ENCODE measurements at regions not wholly inside any gene's neighbourhood (a gene's known extent, or its start where the extent isn't known, plus 50 kb on each side); places are given as distances from the start of the nearest gene placed in this dataset.

DNA sequence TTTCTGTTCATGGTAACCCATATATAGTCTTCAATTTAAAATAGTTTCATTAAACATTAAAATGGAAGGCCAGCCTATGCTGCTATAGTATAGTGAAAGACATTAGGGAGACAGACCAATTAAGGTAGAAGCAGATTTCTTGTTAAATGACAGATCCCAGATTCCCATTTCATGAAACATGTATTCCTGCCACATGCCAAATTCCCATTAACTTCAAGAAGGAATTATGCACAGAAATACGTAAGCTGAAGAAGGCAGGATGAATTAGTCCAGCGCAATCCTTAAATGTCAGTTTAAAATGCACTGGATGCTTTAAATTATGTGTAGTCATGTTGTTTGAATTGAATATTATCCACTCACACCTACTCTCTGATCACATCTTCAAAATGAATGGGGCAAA lies 424.9 kb downstream of the SH2D1A start:
- Histone ChIP-seq H3K9me2 (ENCODE audit: insufficient read depth) (no peaks in the 10 kb centered on the region), H3K79me2 (ENCODE audit: insufficient read depth, low read length) (no peaks in the 10 kb centered on the region), H3K27me3 (ENCODE audit: insufficient read depth, low read length) (no peaks in the 10 kb centered on the region), H3K36me3 (ENCODE audit: control insufficient read depth in 1 of 2, insufficient read depth in 2 of 2, low read length in 2 of 2) (no peaks in the 10 kb centered on the region), H2AFZ (ENCODE audit: low read depth, low read length, poor library complexity, severe bottlenecking) (no peak overlapping the region), H4K20me1 (ENCODE audit: insufficient read depth) (no peaks in the 10 kb centered on the region), H3K9ac (ENCODE audit: low read length) (no peak overlapping the region), H3K27ac (ENCODE audit: low read depth, low read length) (no peak overlapping the region), H3K9me3 (ENCODE audit: control insufficient read depth in 1 of 2, insufficient read depth in 1 of 2, low read depth in 1 of 2, low read length in 2 of 2) (no peaks in the 10 kb centered on the region), H3K4me3 (replicated peaks in 1 of 2; ENCODE audit: low read depth in 1 of 2, low read length in 2 of 2) (no peak overlapping the region), H3K4me2 (ENCODE audit: low read length) (no peak overlapping the region), H3K4me1 (ENCODE audit: control insufficient read depth in 1 of 2, insufficient read depth in 2 of 2, low read length in 2 of 2) (no peaks in the 10 kb centered on the region)
- ChIA-PET RAD21 (ENCODE audit: low non-redundant PET in 1 of 2, low total read pairs in 2 of 2, uncharacterized antibody in 2 of 2, unreplicated experiment in 2 of 2) (no interaction called here), CTCF (no interaction called here), POLR2A (no interaction called here)
- DNase-seq (ENCODE audit: low read depth, low spot score) (no peak), ATAC-seq (no peak)
- TF ChIP-seq ZFX (IDR thresholded peaks at IDR 0.05) (no peak), CEBPB (IDR thresholded peaks at IDR 0.05; ENCODE audit: low read depth) (no peak), CBX3 (IDR thresholded peaks at IDR 0.05; ENCODE audit: low read depth) (no peak), SIN3A (IDR thresholded peaks at IDR 0.05; ENCODE audit: low read depth) (no peak), ELF1 (IDR thresholded peaks at IDR 0.05; ENCODE audit: borderline replicate concordance, low read depth) (no peak), YY1 (IDR thresholded peaks at IDR 0.05; ENCODE audit: extremely low read depth, insufficient replicate concordance, low read depth, low read length) (no peak), SP1 (IDR thresholded peaks at IDR 0.05; ENCODE audit: low read depth) (no peak), EZH2phosphoT487 (IDR thresholded peaks at IDR 0.05; ENCODE audit: borderline replicate concordance) (no peak), JUND (IDR thresholded peaks at IDR 0.05) (no peak), EZH2 (IDR thresholded peaks at IDR 0.05) (no peak), TCF7L2 (IDR thresholded peaks at IDR 0.05; ENCODE audit: borderline replicate concordance, extremely low read depth, insufficient read depth, insufficient read length) (no peak), POLR2AphosphoS5 (IDR thresholded peaks at IDR 0.05; ENCODE audit: low read depth, low read length) (no peak), POLR2A (IDR thresholded peaks at IDR 0.05; ENCODE audit: borderline replicate concordance, extremely low read depth, insufficient read depth, insufficient read length) (no peak), SRF (IDR thresholded peaks at IDR 0.05; ENCODE audit: low read depth) (no peak), EGR1 (IDR thresholded peaks at IDR 0.05; ENCODE audit: low read depth) (no peak)
- TF ChIP-seq, protein P1, sequence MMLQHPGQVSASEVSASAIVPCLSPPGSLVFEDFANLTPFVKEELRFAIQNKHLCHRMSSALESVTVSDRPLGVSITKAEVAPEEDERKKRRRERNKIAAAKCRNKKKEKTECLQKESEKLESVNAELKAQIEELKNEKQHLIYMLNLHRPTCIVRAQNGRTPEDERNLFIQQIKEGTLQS (IDR thresholded peaks at IDR 0.05), result no peak
- TF ChIP-seq, protein P2, sequence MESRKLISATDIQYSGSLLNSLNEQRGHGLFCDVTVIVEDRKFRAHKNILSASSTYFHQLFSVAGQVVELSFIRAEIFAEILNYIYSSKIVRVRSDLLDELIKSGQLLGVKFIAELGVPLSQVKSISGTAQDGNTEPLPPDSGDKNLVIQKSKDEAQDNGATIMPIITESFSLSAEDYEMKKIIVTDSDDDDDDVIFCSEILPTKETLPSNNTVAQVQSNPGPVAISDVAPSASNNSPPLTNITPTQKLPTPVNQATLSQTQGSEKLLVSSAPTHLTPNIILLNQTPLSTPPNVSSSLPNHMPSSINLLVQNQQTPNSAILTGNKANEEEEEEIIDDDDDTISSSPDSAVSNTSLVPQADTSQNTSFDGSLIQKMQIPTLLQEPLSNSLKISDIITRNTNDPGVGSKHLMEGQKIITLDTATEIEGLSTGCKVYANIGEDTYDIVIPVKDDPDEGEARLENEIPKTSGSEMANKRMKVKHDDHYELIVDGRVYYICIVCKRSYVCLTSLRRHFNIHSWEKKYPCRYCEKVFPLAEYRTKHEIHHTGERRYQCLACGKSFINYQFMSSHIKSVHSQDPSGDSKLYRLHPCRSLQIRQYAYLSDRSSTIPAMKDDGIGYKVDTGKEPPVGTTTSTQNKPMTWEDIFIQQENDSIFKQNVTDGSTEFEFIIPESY (IDR thresholded peaks at IDR 0.05; ENCODE audit: extremely low read depth, insufficient replicate concordance, low read length), result no peak
- TF ChIP-seq, protein P3, sequence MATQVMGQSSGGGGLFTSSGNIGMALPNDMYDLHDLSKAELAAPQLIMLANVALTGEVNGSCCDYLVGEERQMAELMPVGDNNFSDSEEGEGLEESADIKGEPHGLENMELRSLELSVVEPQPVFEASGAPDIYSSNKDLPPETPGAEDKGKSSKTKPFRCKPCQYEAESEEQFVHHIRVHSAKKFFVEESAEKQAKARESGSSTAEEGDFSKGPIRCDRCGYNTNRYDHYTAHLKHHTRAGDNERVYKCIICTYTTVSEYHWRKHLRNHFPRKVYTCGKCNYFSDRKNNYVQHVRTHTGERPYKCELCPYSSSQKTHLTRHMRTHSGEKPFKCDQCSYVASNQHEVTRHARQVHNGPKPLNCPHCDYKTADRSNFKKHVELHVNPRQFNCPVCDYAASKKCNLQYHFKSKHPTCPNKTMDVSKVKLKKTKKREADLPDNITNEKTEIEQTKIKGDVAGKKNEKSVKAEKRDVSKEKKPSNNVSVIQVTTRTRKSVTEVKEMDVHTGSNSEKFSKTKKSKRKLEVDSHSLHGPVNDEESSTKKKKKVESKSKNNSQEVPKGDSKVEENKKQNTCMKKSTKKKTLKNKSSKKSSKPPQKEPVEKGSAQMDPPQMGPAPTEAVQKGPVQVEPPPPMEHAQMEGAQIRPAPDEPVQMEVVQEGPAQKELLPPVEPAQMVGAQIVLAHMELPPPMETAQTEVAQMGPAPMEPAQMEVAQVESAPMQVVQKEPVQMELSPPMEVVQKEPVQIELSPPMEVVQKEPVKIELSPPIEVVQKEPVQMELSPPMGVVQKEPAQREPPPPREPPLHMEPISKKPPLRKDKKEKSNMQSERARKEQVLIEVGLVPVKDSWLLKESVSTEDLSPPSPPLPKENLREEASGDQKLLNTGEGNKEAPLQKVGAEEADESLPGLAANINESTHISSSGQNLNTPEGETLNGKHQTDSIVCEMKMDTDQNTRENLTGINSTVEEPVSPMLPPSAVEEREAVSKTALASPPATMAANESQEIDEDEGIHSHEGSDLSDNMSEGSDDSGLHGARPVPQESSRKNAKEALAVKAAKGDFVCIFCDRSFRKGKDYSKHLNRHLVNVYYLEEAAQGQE (IDR thresholded peaks at IDR 0.05; ENCODE audit: low read depth), result no peak
- TF ChIP-seq, protein P4, sequence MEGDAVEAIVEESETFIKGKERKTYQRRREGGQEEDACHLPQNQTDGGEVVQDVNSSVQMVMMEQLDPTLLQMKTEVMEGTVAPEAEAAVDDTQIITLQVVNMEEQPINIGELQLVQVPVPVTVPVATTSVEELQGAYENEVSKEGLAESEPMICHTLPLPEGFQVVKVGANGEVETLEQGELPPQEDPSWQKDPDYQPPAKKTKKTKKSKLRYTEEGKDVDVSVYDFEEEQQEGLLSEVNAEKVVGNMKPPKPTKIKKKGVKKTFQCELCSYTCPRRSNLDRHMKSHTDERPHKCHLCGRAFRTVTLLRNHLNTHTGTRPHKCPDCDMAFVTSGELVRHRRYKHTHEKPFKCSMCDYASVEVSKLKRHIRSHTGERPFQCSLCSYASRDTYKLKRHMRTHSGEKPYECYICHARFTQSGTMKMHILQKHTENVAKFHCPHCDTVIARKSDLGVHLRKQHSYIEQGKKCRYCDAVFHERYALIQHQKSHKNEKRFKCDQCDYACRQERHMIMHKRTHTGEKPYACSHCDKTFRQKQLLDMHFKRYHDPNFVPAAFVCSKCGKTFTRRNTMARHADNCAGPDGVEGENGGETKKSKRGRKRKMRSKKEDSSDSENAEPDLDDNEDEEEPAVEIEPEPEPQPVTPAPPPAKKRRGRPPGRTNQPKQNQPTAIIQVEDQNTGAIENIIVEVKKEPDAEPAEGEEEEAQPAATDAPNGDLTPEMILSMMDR (IDR thresholded peaks at IDR 0.05 in 2 of 3, conservative IDR thresholded peaks at IDR 0.05 in 1 of 3; ENCODE audit: borderline replicate concordance in 1 of 3, insufficient read depth in 1 of 3, low read depth in 2 of 3, low read length in 2 of 3), result no peak
- BruUV-seq (replicated peaks), result no TSS peak
- intact Hi-C loops (cut with micrococcal nuclease), result no loop called here

Measured in HCT116 (cell line).